Cardiac muscle cell (in vitro differentiated cells and primary cell): ENCODE measurements at regions not wholly inside any gene's neighbourhood (a gene's known extent, or its start where the extent isn't known, plus 50 kb on each side); places are given as distances from the start of the nearest gene placed in this dataset.

Experiments
- DNase-seq, 2 donors: peaks; one replicate each; pipeline versions ENCODE4 v3.0.0 to v3.0.0-alpha.2; 2010 to 2017; ENCODE audit warnings: low read depth in 1 of 2, low spot score in 1 of 2
- H3K27ac ChIP-seq: fragments of 200-600 bp; sonication (generic); 2 replicates; pipeline ENCODE4 v1.5.1; 2016
- H3K27me3 ChIP-seq: fragments of 200-600 bp; sonication (generic); 2 replicates; pipeline ENCODE4 v1.6.0; 2016; ENCODE audit warnings: control low read depth
- H3K36me3 ChIP-seq: fragments of 200-600 bp; sonication (generic); 2 replicates; pipeline ENCODE4 v1.5.1; 2016; ENCODE audit warnings: control low read depth
- H3K4me1 ChIP-seq: fragments of 200-600 bp; sonication (generic); 2 replicates; pipeline ENCODE4 v1.8.1; 2017; ENCODE audit warnings: low read depth, mild to moderate bottlenecking, mixed run types
- H3K4me3 ChIP-seq: fragments of 200-600 bp; sonication (generic); 2 replicates; pipeline ENCODE4 v1.5.1; 2016; ENCODE audit warnings: mild to moderate bottlenecking
- H3K9me3 ChIP-seq: fragments of 200-600 bp; sonication (generic); 2 replicates; pipeline ENCODE4 v1.5.1; 2017; ENCODE audit warnings: low read depth, mild to moderate bottlenecking, control low read depth
- CTCF ChIP-seq: IDR thresholded peaks from 2 replicates; pipeline ENCODE4 v1.5.1; 2012; ENCODE audit warnings: low read depth, mild to moderate bottlenecking, low read length

- no peak for TF ChIP-seq CTCF
- H3K27me3 ChIP-seq, result no peaks in the 10 kb centered on the region
- H3K27ac ChIP-seq, result no peak overlapping the region
- H3K4me1 ChIP-seq, result peaks cover 11% of the 10 kb centered on the region
- no peaks in the 10 kb centered on the region for H3K36me3 ChIP-seq
- DNase-seq, result peak in 1 of 2 donors; percentile 48
- H3K4me3 ChIP-seq, result no peak overlapping the region
- H3K9me3 ChIP-seq, result no peaks in the 10 kb centered on the region
These were observed 117.4 kb upstream of the SLC38A2 start for GRCh38 chr12:46489951-46490388.

GRCh38 chr12:46487567-46488131, 115.1 kb upstream of the SLC38A2 start:
- Histone ChIP-seq H3K27ac (no peak overlapping the region), H3K4me3 (no peak overlapping the region), H3K36me3 (no peaks in the 10 kb centered on the region), H3K9me3 (no peaks in the 10 kb centered on the region), H3K4me1 (no peaks in the 10 kb centered on the region), H3K27me3 (no peaks in the 10 kb centered on the region)
- no peak for DNase-seq
- no peak for TF ChIP-seq CTCF

- TF ChIP-seq CTCF, result no peak
- Histone ChIP-seq H3K27ac (no peak overlapping the region), H3K27me3 (no peaks in the 10 kb centered on the region), H3K4me1 (no peaks in the 10 kb centered on the region), H3K36me3 (no peaks in the 10 kb centered on the region), H3K4me3 (no peak overlapping the region), H3K9me3 (no peaks in the 10 kb centered on the region)
- no peak for DNase-seq
These were observed 114.0 kb upstream of the SLC38A2 start for GRCh38 chr12:46486588-46486987.

- H3K9me3 ChIP-seq, result no peaks in the 10 kb centered on the region
These were observed 113.3 kb upstream of the SLC38A2 start for GRCh38 chr12:46485853-46486252.

GRCh38 chr12:46484396-46485061, 112.0 kb upstream of the SLC38A2 start:
- Histone ChIP-seq H3K4me1 (no peaks in the 10 kb centered on the region), H3K36me3 (no peaks in the 10 kb centered on the region), H3K27ac (no peak overlapping the region), H3K4me3 (no peak overlapping the region), H3K27me3 (no peaks in the 10 kb centered on the region), H3K9me3 (no peaks in the 10 kb centered on the region)
- DNase-seq, result no peak
- TF ChIP-seq CTCF, result no peak

More at GRCh38 chr12:46485853-46486252, 113.3 kb upstream of the SLC38A2 start:
- H3K27me3 ChIP-seq, result no peaks in the 10 kb centered on the region
- H3K4me1 ChIP-seq, result no peaks in the 10 kb centered on the region
- no peak for DNase-seq
- H3K27ac ChIP-seq, result no peak overlapping the region
- no peak for TF ChIP-seq CTCF
- H3K36me3 ChIP-seq, result no peaks in the 10 kb centered on the region
- H3K4me3 ChIP-seq, result no peak overlapping the region
